ENCODE measurements at regions not wholly inside any gene's neighbourhood (a gene's known extent, or its start where the extent isn't known, plus 50 kb on each side); places are given as distances from the start of the nearest gene placed in this dataset.

DNA sequence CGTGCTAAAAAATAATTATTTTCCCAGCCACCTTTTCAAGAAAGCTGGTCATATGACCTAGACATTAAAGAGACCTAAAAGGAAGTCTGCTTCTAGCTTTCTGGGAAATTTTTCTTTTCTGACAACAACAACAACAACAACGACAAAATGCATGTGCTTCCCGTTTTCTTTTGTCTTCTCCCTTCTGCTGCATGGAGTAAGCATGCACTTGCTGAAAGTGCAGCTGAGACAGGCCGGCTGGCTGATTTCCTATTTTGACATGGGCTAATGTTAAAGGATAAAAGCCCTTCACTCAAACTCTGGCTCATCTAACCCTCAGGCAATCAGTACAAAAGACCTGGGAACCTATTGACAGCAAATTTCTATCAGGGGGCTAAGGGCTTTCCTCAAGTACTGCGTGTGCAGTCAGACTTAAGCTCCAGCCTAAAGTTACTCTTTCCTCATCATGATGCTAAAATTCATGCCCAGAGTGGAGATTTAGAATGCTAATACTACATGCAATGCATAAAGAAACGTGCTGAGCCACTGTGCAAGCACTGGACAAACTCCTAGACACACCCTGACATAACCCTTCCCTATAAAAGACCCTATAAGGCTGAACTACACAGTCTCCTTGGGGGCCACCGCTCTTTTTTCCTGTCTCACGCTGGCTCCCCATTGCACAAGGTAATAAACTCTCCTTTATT, 811.1 kb downstream of the UQCRFS1 start:
- Histone ChIP-seq H3K4me2 (ENCODE audit: insufficient read depth, low read length) (no peak overlapping the region), H3K27me3 (ENCODE audit: insufficient read depth, low read length) (no peaks in the 10 kb centered on the region), H3K9me3 (ENCODE audit: low read depth, low read length) (no peaks in the 10 kb centered on the region), H3K36me3 (ENCODE audit: insufficient read depth, low read length) (no peaks in the 10 kb centered on the region), H3K79me2 (ENCODE audit: insufficient read depth, low read length) (no peaks in the 10 kb centered on the region), H2AFZ (ENCODE audit: low read length) (no peak overlapping the region), H4K20me1 (ENCODE audit: insufficient read depth, low read length) (no peaks in the 10 kb centered on the region), H3K4me3 (ENCODE audit: insufficient read depth, low read length) (no peak overlapping the region), H3K27ac (ENCODE audit: low read depth, low read length) (no peak overlapping the region), H3K4me1 (ENCODE audit: insufficient read depth, low read length) (no peaks in the 10 kb centered on the region)
- no peak for DNase-seq (ENCODE audit: insufficient read length, low spot score, missing footprints)
- TF ChIP-seq, protein P1, sequence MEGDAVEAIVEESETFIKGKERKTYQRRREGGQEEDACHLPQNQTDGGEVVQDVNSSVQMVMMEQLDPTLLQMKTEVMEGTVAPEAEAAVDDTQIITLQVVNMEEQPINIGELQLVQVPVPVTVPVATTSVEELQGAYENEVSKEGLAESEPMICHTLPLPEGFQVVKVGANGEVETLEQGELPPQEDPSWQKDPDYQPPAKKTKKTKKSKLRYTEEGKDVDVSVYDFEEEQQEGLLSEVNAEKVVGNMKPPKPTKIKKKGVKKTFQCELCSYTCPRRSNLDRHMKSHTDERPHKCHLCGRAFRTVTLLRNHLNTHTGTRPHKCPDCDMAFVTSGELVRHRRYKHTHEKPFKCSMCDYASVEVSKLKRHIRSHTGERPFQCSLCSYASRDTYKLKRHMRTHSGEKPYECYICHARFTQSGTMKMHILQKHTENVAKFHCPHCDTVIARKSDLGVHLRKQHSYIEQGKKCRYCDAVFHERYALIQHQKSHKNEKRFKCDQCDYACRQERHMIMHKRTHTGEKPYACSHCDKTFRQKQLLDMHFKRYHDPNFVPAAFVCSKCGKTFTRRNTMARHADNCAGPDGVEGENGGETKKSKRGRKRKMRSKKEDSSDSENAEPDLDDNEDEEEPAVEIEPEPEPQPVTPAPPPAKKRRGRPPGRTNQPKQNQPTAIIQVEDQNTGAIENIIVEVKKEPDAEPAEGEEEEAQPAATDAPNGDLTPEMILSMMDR (IDR thresholded peaks at IDR 0.05; ENCODE audit: extremely low read depth, low read depth, low read length): no peak

DNA sequence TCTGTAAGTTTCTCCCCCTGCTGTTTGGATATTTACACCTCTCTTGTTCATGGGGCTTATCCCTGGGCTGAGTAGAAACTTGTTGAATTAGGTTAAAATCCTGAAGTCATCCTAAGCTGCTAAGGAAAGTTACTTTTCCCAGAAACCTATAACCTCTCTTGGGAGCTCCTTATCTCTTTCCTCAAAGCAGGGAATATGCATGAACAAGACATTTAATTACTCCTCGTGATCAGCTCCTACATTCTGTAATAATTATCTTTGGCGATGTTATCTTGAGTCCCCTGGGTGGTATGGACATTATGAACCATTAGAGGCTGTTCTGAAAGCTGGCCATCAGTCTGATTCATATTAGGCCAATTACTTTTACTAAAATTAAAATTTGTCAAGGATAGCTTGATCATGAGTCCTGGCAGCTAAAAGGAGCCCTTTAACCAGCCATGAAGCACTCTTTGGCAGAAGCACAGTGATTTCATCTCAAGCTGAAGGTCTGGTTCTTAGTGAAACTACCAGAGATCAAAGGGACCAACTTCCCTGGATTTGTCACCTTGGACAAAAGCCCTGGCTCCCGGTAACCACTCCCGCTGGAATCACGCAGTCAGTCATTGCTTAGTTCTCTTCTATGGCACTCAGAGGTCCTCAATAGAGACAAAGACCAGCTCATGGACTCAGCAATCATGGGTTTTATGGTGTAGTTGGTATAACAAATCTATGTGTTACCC, 811.8 kb downstream of the UQCRFS1 start:
- no peak for DNase-seq (ENCODE audit: insufficient read length, low spot score, missing footprints)

DNA sequence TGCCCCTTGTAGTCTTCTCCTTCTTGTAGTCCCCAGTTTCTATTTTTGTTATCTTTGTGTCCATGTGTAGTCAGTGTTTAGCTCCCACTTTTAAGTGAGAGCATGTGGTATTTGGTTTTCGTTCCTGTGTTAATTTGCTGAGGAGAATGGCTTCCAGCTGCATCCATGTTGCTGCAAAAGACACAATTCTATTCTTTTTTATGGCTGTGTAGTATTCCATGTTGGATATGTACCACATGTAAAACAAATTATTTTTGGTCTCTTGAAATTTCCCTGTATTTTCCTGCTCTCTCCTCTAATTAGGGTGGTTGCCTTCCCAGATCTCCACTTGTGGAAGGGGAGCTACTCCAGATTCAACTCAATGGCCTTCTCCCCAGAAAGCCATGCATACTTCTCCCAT, 813.8 kb downstream of the UQCRFS1 start:
- Histone ChIP-seq H3K27me3 (ENCODE audit: insufficient read depth, low read length) (no peaks in the 10 kb centered on the region), H4K20me1 (ENCODE audit: insufficient read depth, low read length) (no peaks in the 10 kb centered on the region), H2AFZ (ENCODE audit: low read length) (no peak overlapping the region), H3K79me2 (ENCODE audit: insufficient read depth, low read length) (no peaks in the 10 kb centered on the region), H3K4me1 (ENCODE audit: insufficient read depth, low read length) (no peaks in the 10 kb centered on the region), H3K4me2 (ENCODE audit: insufficient read depth, low read length) (no peak overlapping the region), H3K9me3 (ENCODE audit: low read depth, low read length) (no peaks in the 10 kb centered on the region), H3K27ac (ENCODE audit: low read depth, low read length) (no peak overlapping the region), H3K4me3 (ENCODE audit: insufficient read depth, low read length) (no peak overlapping the region), H3K36me3 (ENCODE audit: insufficient read depth, low read length) (no peaks in the 10 kb centered on the region)
- DNase-seq (ENCODE audit: insufficient read length, low spot score, missing footprints): no peak
- TF ChIP-seq, protein P1 (IDR thresholded peaks at IDR 0.05; ENCODE audit: extremely low read depth, low read depth, low read length): no peak

More for the DNA sequence above, 811.8 kb downstream of the UQCRFS1 start:
- no peaks in the 10 kb centered on the region for H3K79me2 ChIP-seq (ENCODE audit: insufficient read depth, low read length)
- TF ChIP-seq, protein P1 (IDR thresholded peaks at IDR 0.05; ENCODE audit: extremely low read depth, low read depth, low read length): no peak
- no peak overlapping the region for H3K4me2 ChIP-seq (ENCODE audit: insufficient read depth, low read length)
- H3K9me3 ChIP-seq (ENCODE audit: low read depth, low read length): no peaks in the 10 kb centered on the region
- no peaks in the 10 kb centered on the region for H3K27me3 ChIP-seq (ENCODE audit: insufficient read depth, low read length)
- no peak overlapping the region for H3K27ac ChIP-seq (ENCODE audit: low read depth, low read length)
- H3K4me3 ChIP-seq (ENCODE audit: insufficient read depth, low read length): no peak overlapping the region
- no peaks in the 10 kb centered on the region for H4K20me1 ChIP-seq (ENCODE audit: insufficient read depth, low read length)
- H3K4me1 ChIP-seq (ENCODE audit: insufficient read depth, low read length): no peaks in the 10 kb centered on the region
- no peaks in the 10 kb centered on the region for H3K36me3 ChIP-seq (ENCODE audit: insufficient read depth, low read length)
- H2AFZ ChIP-seq (ENCODE audit: low read length): no peak overlapping the region

DNA sequence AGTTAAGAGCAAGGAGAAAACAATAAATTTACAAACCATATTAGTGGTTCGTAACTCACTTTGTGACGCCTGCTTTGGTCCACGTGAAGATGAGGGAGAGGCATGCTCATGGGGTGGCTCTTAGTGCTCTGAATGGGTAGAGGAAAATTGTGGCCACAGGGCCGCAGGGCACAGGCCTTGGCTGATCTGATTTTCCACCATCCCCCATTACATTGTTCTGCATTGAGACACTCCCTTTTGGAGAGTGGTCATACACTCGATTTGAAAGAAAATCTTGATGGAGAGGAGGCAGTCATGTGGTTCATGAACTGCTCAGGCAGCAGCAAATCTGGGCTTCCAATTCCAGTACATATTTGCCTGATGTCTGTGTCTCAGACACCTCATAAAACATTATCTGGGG, 815.2 kb downstream of the UQCRFS1 start:
- no peaks in the 10 kb centered on the region for H3K9me3 ChIP-seq (ENCODE audit: low read depth, low read length)
- H3K36me3 ChIP-seq (ENCODE audit: insufficient read depth, low read length): no peaks in the 10 kb centered on the region
- DNase-seq (ENCODE audit: insufficient read length, low spot score, missing footprints): no peak
- H3K27ac ChIP-seq (ENCODE audit: low read depth, low read length): no peak overlapping the region
- H3K79me2 ChIP-seq (ENCODE audit: insufficient read depth, low read length): no peaks in the 10 kb centered on the region
- H2AFZ ChIP-seq (ENCODE audit: low read length): no peak overlapping the region
- no peaks in the 10 kb centered on the region for H4K20me1 ChIP-seq (ENCODE audit: insufficient read depth, low read length)
- H3K4me2 ChIP-seq (ENCODE audit: insufficient read depth, low read length): no peak overlapping the region
- H3K4me1 ChIP-seq (ENCODE audit: insufficient read depth, low read length): no peaks in the 10 kb centered on the region
- no peaks in the 10 kb centered on the region for H3K27me3 ChIP-seq (ENCODE audit: insufficient read depth, low read length)
- no peak overlapping the region for H3K4me3 ChIP-seq (ENCODE audit: insufficient read depth, low read length)
- TF ChIP-seq, protein P1 (IDR thresholded peaks at IDR 0.05; ENCODE audit: extremely low read depth, low read depth, low read length): no peak

All from osteoblast (primary cell).